GM21381 (cell line): ENCODE measurements at regions not wholly inside any gene's neighbourhood (a gene's known extent, or its start where the extent isn't known, plus 50 kb on each side); places are given as distances from the start of the nearest gene placed in this dataset.
"Not testable (repeated sequence)": the region's sequence is repeated elsewhere in the genome, so short reads cannot be mapped to it uniquely, and the experiment has no call there.

ENCODE experiments used
- ATAC-seq: cut with Tn5 transposase; IDR thresholded peaks from one replicate; pipeline ENCODE4 v1.9.1; 2021; ENCODE audit warnings: mild to moderate bottlenecking, moderate library complexity; ENCODE audit not compliant: unreplicated experiment

DNA sequence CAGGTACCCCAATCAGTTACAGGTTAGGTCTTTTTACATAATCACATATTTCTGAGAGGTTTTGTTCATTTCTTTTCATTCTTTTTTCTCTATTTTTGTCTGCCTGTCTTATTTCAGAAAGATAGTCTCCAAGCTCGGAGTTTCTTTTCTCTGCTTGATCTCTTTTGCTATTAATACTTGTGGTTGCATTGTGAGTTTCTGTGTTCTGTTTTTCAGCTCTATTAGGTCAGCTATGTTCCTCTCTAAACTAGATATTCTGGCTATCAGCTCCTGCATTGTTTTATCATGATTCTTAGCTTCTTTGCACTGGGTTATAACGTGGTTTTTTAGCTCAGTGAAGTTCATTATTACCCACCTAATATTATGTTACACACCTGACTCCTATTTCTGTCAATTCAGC is 914.1 kb downstream of the TRHDE start:
- ATAC-seq = no peak

DNA sequence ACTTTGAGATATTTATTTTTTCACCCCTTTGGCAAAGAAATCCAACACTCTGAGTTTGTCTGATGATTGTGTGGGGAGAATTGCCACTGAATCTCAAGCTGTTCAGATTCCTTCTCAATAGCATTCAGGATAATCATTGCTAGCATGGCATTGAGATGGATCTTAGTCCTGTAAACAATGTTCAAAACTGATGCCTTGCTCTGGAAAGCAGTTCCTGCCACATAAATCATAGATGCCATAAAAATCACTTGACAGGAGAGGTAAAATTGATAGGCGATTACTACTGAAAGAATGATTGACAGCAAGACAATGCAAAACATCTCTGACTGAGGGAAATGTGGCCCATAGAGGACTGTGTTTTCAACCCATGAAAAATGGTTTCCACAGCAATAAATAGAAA is 915.6 kb downstream of the TRHDE start:
- ATAC-seq = no peak

DNA sequence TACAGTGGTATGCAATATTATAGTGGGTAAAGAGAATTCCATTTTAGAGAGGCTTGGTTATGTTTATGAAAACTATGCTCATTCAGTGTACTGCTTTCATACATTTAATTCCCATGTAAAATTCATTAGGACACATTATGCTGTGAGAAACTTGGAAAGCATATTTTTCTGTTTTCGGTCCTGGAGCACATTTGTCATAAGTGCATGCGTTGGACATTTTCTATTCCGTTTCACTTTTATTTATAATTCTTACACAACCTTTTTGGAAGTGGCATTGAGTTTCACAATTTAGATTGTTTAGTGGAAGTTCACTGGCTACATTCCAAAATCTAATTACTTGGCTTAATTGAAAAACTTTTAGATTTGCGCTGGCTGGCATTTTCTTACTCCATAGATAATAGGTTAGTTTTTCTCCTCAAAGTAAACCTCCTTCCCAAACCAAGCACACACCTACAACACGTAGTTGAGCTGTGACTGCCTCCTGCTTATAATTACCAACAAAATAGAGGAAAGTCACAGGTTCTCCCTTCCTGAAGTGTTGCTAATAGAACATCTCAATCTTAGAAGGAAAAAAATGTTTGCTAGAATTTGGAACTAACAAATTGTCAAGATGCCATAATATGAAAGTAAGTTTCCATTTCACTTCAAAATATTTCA is 938.5 kb downstream of the TRHDE start:
- no peak for ATAC-seq

DNA sequence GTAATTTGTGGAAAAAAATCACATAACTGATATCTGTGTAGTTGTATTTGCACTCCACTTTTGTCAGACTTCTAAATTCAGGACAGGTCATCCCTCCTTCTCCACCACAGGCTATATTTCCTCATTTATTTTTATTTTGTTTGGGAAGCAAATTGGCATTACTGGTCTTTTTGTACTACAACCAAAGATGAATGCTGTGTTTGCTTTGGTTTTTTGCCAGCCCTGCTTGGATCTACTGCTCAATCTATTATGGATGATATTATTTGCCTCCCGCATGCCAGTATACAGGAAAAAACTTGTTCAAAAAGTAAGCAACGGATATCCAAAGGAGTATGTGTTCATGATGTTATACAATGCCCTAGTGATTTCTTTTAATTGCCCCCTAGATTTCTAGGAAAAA is 948.8 kb downstream of the TRHDE start:
- no peak for ATAC-seq

DNA sequence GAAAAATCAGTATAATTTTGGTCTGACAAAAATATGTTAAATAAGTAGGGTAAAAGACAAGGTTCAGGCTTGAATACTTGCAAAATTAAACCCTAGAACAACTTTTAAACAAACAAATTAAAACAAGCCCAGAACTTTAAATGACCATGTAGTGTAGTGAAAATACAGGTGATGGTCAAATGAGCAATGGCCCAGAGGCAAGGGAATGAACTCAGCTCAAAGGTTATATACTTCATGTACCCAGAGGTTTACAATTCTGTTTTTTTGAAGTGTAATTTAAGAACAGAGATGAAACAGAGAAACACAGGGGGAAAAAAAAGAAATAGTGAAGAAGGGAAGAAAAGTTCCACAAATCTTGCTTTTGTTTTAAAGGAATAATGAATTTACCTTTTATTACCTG is 949.2 kb downstream of the TRHDE start:
- no peak for ATAC-seq

DNA sequence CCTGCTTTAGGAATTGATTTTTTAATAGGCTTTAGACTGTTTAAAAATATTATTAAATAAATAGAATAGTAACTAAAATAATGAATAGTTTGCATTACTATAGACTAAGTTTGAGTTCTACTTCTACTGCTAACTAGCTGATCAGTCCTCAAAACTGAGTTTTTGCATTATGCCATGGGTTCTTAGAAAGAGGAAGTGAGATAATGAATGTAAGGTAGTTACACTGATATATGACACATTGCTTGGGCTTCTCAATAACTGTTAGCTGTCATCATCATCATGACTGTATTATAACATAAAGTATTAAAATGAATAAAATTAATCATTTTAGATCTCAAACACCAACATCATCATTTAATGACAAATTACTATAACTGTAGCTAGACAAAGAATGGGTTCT is 949.7 kb downstream of the TRHDE start:
- ATAC-seq = no peak

DNA sequence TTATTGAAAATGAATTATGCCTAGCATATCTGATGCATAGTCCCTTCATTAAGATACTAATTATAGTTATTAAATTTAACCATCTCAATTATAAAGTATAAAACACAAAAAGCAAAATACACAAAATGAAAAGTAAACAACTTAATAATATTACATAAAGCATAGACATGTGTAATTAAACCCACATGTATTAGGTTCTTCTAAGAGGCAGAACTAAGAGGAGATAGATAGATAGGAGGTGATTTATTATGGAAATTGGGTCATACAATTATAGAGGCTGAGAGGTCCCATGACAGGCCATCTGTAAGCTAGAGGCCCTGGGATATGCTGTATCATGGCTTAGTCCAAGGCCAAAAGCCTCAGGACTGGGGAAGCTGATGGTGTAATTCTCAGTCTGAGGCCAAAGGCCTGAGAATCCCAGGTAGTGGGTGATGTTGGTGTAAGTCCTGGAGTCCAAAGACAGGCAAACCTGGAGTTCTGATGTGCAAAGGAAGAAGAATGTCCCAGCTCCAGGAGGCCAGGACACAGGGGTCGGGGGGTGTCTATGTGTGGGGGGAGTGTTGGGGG is 953.3 kb downstream of the TRHDE start:
- no peak for ATAC-seq

DNA sequence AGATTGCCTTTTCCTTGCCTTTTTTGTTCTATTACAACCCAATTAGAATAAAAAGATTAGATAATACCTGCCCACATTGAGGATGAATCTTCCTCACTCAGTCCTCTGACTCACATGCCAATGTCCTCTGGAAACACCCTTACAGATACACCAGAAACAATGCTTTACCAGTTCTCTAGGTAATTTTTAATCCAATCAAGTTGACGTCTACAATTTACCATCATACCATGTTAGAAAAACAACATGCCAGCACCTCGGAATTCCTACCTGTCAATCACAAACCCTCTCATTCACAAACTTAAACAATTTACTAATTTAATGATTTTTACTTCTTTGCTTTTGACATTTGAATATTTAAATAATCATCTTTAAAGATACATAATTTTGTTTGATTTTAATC is 953.8 kb downstream of the TRHDE start:
- no peak for ATAC-seq

DNA sequence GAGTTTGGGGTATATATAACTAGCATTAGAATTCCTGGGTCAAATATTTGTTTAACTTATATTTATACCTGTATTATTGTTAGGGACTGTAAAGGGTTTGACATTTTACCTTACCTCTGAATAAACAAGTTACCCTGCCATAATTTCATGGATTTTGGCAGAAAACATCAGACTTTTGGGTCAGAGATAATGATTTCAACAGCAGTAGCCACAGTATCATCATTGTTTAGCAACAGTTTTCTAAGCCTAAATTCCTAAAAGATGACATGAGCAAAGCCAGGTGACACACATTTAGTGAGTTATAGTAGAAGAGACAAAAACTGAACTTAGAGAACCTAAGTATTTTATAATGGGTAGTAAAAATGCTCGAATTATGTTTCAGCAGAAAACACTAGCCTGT is 954.4 kb downstream of the TRHDE start:
- no peak for ATAC-seq

DNA sequence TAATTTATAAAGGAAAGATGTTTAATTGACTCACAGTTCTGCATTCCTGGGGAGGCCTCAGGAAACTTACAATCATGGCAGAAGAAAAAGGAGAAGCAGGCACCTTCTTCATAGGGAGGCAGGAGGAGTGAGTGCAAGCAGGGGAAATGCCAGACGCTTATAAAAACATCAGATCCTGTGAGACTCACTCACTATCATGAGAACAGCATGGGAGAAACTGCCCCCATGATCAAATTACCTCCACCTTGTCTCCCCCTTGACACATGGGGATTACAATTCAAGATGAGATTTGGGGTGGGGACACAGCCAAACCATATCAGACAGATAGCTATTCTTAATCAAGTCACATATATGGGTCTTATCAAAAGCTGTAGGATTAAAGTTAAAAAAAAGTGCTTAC is 956.7 kb downstream of the TRHDE start:
- ATAC-seq = not testable (repeated sequence)

DNA sequence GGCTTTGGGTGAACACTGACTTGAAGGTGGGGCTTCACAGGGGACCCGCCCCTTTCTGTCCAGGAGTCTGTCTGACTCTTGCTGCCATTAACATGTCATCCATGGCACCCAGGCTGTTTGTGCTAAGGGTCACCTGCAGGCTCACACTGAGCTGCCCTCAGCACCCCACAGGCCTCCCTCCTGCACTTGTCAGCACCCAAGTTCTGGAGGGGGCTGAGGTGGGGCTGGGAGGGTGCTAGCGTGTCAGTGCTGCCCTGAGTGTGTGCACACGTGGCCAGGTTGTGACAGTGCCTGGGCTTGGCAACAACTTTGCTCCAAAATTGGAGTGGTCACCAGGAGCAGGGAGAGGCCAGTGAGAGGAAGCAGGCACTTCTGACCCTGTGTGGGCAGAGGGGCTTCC is 963.2 kb downstream of the TRHDE start:
- ATAC-seq = no peak

DNA sequence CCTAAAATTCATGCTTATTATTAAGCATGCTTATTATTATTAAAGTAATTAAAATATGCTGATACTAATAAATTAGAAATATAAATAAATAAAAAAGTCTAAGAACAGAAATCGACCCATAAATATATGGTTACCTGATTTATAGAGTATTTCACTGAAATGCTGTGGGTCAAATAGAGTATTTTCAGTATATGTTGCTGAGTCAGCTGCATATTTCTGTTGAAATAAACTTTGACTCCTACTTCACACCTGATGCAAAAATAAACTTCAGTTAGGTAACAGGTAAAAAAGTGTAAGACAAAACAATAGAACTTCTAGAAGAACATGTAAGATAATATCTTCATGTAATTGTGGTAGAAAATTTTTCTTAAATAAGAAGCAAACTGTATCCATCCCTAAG is 967.9 kb downstream of the TRHDE start:
- no peak for ATAC-seq

DNA sequence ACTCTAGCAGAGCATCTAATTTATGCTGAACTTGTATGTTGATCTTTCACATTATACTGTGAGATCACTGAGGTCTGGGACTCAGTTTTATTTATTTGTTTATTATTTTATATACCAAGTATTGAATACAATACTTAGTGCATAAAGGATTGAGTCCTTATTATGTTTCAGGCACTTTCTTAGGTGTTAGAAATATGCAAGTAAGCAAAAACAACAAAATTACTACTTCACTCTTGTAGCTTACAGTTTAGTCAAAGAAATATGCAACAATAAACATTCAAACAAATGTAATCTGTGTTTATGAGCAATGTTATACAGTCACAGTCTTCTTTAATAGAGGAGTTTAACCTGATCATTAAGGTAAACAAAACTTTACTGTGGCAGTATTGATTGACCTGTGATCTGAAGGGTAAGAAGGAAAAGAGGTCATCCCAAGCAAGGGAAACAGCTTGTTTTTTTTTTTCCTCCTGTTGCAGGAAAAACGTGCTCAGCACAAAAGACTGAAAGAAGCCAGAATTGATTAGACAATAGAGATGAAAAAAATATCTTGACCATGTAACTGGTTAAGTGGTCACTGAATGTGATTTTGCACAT is 990.7 kb downstream of the TRHDE start:
- ATAC-seq = no peak

DNA sequence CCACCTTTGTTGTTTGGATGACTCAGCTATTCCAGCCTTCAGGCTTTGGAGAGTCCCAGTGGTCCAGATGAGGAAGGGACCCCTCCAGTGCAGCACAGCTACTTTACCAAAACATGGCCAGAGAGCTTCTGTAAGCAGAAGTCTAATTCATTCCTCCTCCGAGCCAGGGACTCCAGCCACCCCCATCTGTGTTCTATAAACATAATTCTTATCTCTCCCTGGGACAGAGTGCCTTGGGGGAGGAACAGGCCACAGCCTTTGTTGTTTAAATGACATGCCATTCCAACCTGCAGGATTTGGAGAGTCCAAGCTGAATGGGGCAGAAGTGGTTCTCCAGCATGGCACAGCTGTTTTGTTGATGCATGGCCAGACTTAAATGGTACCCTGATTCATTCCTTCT is 994.0 kb downstream of the TRHDE start:
- ATAC-seq = no peak

DNA sequence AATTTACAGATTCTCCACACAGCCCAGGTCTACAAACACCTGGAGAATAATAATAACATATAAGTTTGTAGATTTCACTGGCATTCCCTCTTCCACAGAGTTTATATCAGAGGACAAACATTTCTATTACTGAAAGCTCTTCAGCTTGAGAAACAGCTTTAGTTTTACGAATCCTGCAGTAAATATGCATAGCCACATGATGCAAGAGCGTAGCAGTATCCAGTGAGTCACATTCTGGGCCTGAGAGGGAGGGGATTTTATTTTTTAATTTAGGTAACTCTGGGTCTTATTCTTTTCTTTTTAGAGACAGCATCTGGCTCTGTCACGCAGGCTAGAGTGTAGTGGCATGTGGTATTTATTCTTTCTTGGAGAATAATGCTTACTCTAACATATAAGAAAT is 1002.8 kb downstream of the TRHDE start:
- no peak for ATAC-seq

DNA sequence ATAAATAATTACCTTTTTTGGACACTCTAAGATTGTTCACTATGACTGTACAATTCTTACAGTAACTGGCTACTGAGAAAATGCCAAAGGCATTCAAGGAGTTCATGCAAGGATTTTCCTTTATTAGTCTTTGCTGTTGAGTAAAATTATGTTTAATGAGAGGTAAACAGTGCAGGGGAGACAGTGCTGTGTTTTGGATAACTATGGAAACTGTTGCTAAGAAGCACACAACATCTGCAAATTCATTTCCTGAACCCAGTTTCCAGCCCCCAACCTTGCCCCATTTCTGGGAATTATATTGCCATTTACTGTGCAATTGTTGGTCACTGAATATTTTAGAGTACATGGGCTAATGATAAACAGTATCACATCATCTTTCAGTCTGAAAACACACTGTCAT is 1005.8 kb downstream of the TRHDE start:
- ATAC-seq = no peak

DNA sequence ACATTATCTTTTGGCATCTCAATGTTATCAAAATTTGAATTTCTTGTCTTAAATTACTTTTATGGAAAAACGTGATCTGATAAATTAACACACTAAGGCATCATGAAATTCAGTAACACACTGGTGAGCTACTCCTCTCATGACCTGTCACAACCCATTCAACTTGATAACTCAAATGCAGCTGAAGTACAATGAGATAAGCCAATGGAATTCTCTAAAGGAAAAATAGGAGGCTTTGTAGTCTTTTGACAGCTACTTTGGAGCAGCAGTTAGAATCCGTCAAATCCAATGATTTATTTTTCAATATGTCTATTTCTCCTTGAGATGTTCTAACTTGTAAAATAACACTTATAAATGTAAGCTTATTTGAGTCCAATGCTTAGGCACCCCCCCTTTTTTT is 1029.4 kb downstream of the TRHDE start:
- no peak for ATAC-seq

DNA sequence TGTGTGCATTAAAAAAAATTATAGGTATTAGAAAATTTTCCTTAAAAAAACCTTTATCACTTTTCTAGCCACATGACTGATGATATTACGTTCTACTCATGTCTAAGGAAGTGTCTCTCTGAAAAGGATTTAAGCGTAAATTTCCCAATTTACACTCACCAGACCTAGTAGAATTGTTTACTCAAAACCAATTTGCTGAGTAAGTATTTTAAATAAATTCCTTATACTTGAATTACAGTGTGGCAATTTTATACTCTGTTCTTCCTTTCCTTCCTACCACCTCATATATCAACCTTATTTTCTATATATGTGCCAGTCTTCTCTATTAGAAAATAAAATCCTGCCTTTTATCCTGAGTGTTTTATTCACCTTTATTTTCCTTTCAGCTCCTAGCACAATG is 1035.1 kb downstream of the TRHDE start:
- no peak for ATAC-seq

DNA sequence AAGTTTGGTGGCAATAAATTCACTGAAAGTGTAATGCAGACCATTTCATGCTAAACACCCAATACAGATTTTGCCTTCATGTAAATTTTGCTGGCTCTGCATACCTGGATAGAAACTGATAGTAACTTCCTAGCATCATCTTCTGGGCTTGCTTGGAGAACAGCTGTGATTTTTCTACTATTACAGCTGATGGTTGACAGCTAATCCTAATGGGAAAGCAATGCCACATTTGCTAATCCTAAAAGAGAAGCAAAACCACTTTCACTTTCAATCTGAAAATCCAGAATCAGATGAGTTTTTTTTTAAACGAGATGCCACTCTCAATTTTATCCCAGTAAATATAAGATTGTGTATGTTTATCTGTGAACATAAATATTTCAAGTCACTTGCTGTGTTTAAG is 1035.9 kb downstream of the TRHDE start:
- ATAC-seq = no peak

DNA sequence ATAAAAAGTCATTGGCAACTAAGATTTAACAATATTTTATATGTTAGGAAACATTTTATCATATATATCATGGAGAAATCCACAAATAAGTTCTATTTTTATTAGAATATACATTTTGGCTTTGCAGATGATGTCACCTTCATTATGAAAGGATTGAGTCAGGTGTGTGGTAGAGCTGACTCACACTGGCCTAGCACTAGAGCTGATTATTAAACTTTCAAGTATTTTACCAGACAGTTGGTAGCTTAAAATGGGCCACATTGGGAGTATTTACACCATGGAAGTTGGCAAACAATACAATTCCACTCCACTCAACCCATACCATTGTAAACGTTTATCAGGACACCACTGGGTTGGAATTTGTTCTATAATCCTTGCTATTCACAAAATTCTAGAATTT is 1036.6 kb downstream of the TRHDE start:
- ATAC-seq = no peak

DNA sequence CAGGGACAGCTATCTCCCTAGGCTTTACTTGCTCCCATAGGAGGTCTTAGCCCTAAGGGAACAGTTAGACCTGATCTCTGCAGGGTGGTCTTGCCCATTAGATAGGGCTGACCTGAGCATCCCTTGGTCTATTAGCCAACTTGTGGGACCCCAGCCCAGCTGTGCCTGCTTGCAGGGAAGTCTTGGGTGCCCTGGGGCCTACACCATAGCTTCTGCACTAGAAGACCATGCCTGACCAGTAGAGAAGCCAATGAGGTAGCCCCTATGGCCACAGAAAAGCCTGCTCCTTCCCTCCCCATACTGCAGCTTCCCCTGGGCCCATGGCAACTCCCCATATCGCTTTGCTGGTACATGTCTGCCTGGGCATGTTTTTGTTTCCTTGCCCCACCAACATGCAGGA is 1049.1 kb downstream of the TRHDE start:
- ATAC-seq = no peak

DNA sequence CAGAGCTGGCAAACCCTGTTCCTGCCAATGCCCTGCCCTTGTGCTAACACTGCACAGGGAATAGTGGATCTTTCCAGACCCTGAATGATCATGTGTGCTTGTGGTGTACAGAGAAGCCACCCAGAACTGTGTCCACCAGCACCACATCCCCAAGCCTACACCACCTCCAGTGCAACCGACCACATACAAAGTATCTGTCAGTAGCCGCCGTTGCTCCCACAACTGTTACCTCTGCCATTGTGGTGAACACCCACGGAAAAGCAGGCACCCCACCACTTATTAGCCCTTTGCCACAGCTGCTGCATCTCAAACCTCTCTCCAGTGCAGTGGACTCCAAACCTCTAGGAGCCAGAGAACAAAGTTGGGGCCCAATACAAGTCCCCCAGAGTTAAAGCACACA is 1049.6 kb downstream of the TRHDE start:
- ATAC-seq = no peak
